GM12878 (cell line): ENCODE measurements at regions not wholly inside any gene's neighbourhood (a gene's known extent, or its start where the extent isn't known, plus 50 kb on each side); places are given as distances from the start of the nearest gene placed in this dataset.

Experiments
- ATAC-seq: fragments of 200-7000 bp; cut with Tn5 transposase; 3 replicates; pipeline ENCODE4 v1.9.1; 2020; ENCODE audit warnings: mild to moderate bottlenecking, moderate library complexity
- BruUV-seq: library from RNA; stranded (reverse); fragments of 400-500 nt; replicated peaks from 2 replicates; lab custom pipeline; 2021; lab: Mats Ljungman, UMichigan
- CTCF ChIA-PET: fragments of 300-600 bp; sonication (Branson Sonifier 250); formaldehyde crosslinking; extraction: SDS; loops from one replicate; lab custom pipeline; 2021; ENCODE audit warnings: inconsistent platforms; lab: Yijun Ruan, JAX
- POLR2A ChIA-PET: fragments of 350-600 bp; formaldehyde crosslinking; extraction: SDS; loops from one replicate; lab custom pipeline; 2021; ENCODE audit warnings: inconsistent platforms; lab: Charles Lee
- RAD21 ChIA-PET: fragments of 300-600 bp; sonication (Branson Sonifier 250); formaldehyde crosslinking; loops from one replicate; lab custom pipeline; 2023; ENCODE audit warnings: antibody characterized with exemption; ENCODE audit not compliant: unreplicated experiment; lab: Charles Lee
- SMC1A ChIA-PET: fragments of 300-600 bp; sonication (Branson Sonifier 250); formaldehyde crosslinking; loops from one replicate; lab custom pipeline; 2023; ENCODE audit not compliant: unreplicated experiment, uncharacterized antibody; lab: Charles Lee
- DNase-seq: peaks from one replicate; pipeline ENCODE4 v3.0.0-alpha.2; 2011; ENCODE audit warnings: low read depth, low spot score
- FAIRE-seq: peaks from 3 replicates; lab custom pipeline; 2011; peaks lifted over from hg19 to GRCh38; lab: Jason Lieb, UNC
- H2AFZ ChIP-seq: 2 replicates; pipeline ENCODE4 v1.6.0; 2011; ENCODE audit warnings: low read depth, low read length, control low read depth; ENCODE audit not compliant: control insufficient read depth
- H3K27ac ChIP-seq: 2 replicates; pipeline ENCODE4 v1.5.1; 2011; ENCODE audit warnings: control low read depth; ENCODE audit not compliant: control insufficient read depth, insufficient read depth
- H3K27me3 ChIP-seq, 2 experiments: replicated peaks in 1 of 2; 2 replicates each; pipeline versions ENCODE4 v1.6.0 to v1.6.1; 2011; ENCODE audit warnings: low read length in 1 of 2; ENCODE audit not compliant: control insufficient read depth in 2 of 2, insufficient read depth in 2 of 2
- H3K36me3 ChIP-seq, 2 experiments: 2 replicates each; pipeline ENCODE4 v1.5.1; 2011; ENCODE audit warnings: low read length in 1 of 2; ENCODE audit not compliant: control insufficient read depth in 2 of 2, insufficient read depth in 2 of 2
- H3K4me1 ChIP-seq: 2 replicates; pipeline ENCODE4 v1.6.1; 2011; ENCODE audit warnings: mild to moderate bottlenecking, low read length, moderate library complexity, mixed read lengths; ENCODE audit not compliant: control insufficient read depth, insufficient read depth
- H3K4me2 ChIP-seq: 2 replicates; pipeline ENCODE4 v1.6.0; 2011; ENCODE audit warnings: control low read depth; ENCODE audit not compliant: control insufficient read depth, insufficient read depth
- H3K4me3 ChIP-seq: fragments of 200-600 bp; sonication (generic); 2 replicates; pipeline ENCODE4 v1.5.1; 2016
- H3K79me2 ChIP-seq: 2 replicates; pipeline ENCODE4 v1.6.0; 2011; ENCODE audit warnings: low read length; ENCODE audit not compliant: control insufficient read depth, insufficient read depth
- H3K9ac ChIP-seq: 2 replicates; pipeline ENCODE4 v1.8.0; 2011; ENCODE audit warnings: low read length, control low read depth, mixed read lengths; ENCODE audit not compliant: control insufficient read depth, insufficient read depth
- H3K9me3 ChIP-seq: replicated peaks from 3 replicates; pipeline ENCODE4 v1.5.1; 2011; ENCODE audit warnings: mild to moderate bottlenecking, low read length; ENCODE audit not compliant: control insufficient read depth, insufficient read depth
- H4K20me1 ChIP-seq: 2 replicates; pipeline ENCODE4 v1.6.0; 2011; ENCODE audit not compliant: control insufficient read depth, insufficient read depth
- BRCA1 ChIP-seq: IDR thresholded peaks from 2 replicates; pipeline ENCODE4 v1.6.1; 2011; ENCODE audit warnings: low read depth, low read length, improper control_type of control experiment
- CREM ChIP-seq: IDR thresholded peaks from 2 replicates; pipeline ENCODE4 v1.6.1; 2014; ENCODE audit warnings: antibody characterized with exemption, low read depth
- E2F8 ChIP-seq: fragments of 450-650 bp; IDR thresholded peaks from 2 replicates; pipeline ENCODE4 v1.6.1; 2018; ENCODE audit warnings: mild to moderate bottlenecking, low read depth, moderate library complexity; ENCODE audit not compliant: partially characterized antibody
- EED ChIP-seq: sonication (generic); IDR thresholded peaks from 2 replicates; pipeline ENCODE4 v1.6.1; 2016; ENCODE audit warnings: antibody characterized with exemption, low read depth
- HCFC1 ChIP-seq: fragments of 150-350 bp; IDR thresholded peaks from 2 replicates; pipeline ENCODE4 v1.6.1; 2014; ENCODE audit warnings: low read length
- HDGF ChIP-seq: fragments of 450-650 bp; IDR thresholded peaks from 2 replicates; pipeline ENCODE4 v1.6.1; 2016; ENCODE audit warnings: antibody characterized with exemption
- IKZF2 ChIP-seq, 2 experiments: fragments of 450-650 bp; IDR thresholded peaks; 2 replicates each; pipeline ENCODE4 v1.6.1; 2017; ENCODE audit warnings: mild to moderate bottlenecking in 2 of 2, moderate library complexity in 2 of 2
- IRF4 ChIP-seq: IDR thresholded peaks from 2 replicates; pipeline ENCODE4 v1.6.1; 2011; ENCODE audit warnings: low read depth, low read length
- MTA2 ChIP-seq: fragments of 450-650 bp; IDR thresholded peaks from 2 replicates; pipeline ENCODE4 v1.6.1; 2016; ENCODE audit warnings: low read depth, mild to moderate bottlenecking, moderate library complexity
- MYB ChIP-seq: fragments of 150-350 bp; IDR thresholded peaks from 2 replicates; pipeline ENCODE4 v1.6.1; 2014; ENCODE audit warnings: mild to moderate bottlenecking, low read depth, low read length, borderline replicate concordance
- NFYA ChIP-seq: IDR thresholded peaks from 2 replicates; pipeline ENCODE4 v1.6.1; 2011; ENCODE audit warnings: low read depth, mild to moderate bottlenecking, low read length, improper control_type of control experiment, borderline replicate concordance
- NR2F1 ChIP-seq: fragments of 450-650 bp; conservative IDR thresholded peaks from 2 replicates; pipeline ENCODE4 v1.6.1; 2017; ENCODE audit warnings: mild to moderate bottlenecking
- RCOR1 ChIP-seq: conservative IDR thresholded peaks from 2 replicates; pipeline ENCODE4 v1.6.1; 2012; ENCODE audit warnings: low read depth, low read length, improper control_type of control experiment
- ZNF687 ChIP-seq: fragments of 450-650 bp; IDR thresholded peaks from 2 replicates; pipeline ENCODE4 v1.6.1; 2017; ENCODE audit warnings: mild to moderate bottlenecking, moderate library complexity
- WGBS: methylation state at CpG from one replicate; pipeline ENCODE4 v1.1.6; 2016; ENCODE audit warnings: low lambda C conversion rate; ENCODE audit not compliant: insufficient replicate concordance, insufficient coverage; ENCODE audit errors: missing lambda C conversion rate; 5-methylcytosine and 5-hydroxymethylcytosine counted together
- in situ Hi-C: fragments of 300-500 bp; cut with MboI; formaldehyde crosslinking; loops from 9 replicates; pipeline ENCODE4 v1.14.3; 2018; ENCODE audit warnings: mixed read lengths
- intact Hi-C: fragments of 100-400 bp; cut with micrococcal nuclease; formaldehyde crosslinking; loops from one replicate; pipeline ENCODE4 v1.14.2; 2022; ENCODE audit not compliant: unreplicated experiment

- Histone ChIP-seq H3K9me3 (no peaks in the 10 kb centered on the region; the same call in 2 of the 3 replicates), H3K27ac (peak overlapping the region; percentile 29), H3K4me3 (peak overlapping the region; percentile 10; the same call in 1 of the 2 replicates), H3K79me2 (no peaks in the 10 kb centered on the region), H4K20me1 (no peaks in the 10 kb centered on the region), H2AFZ (peak overlapping the region; percentile 33), H3K4me2 (peak overlapping the region; percentile 83), H3K9ac (peak overlapping the region; percentile 44; the same call in 1 of the 2 replicates), H3K4me1 (peaks cover 15% of the 10 kb centered on the region), H3K27me3 (no peaks in the 10 kb centered on the region), H3K36me3 (no peaks in the 10 kb centered on the region)
- ChIA-PET RAD21 (interaction anchor here (0.9 to 3.1 kb wide), 12 partner anchors 7 to 132 kb away, joined by 3 to 42 read pairs (median 4); partner anchors contain the start of gene ID2), CTCF (interaction anchor here (0.6 to 2.4 kb wide), 9 partner anchors 12 to 1636 kb away, joined by 3 to 18 read pairs (median 5); no protein-coding TSS in a partner anchor), SMC1A (interaction anchor here (0.6 to 6.8 kb wide), 15 partner anchors 9 to 135 kb away, joined by 3 to 67 read pairs (median 4); partner anchors contain the start of gene ID2), POLR2A (interaction anchor here (0.7 to 5.0 kb wide), 4 partner anchors 11 to 52 kb away, joined by 3 to 58 read pairs (median 4); no protein-coding TSS in a partner anchor)
- WGBS, result 18% methylated on average over 17 of the region's 17 CpGs
- ATAC-seq, result peak; percentile 78
- BruUV-seq, result no TSS peak
- intact Hi-C loops, result no loop called here
- peak; percentile 89 for FAIRE-seq
- in situ Hi-C loops, result no loop called here
- no peak for DNase-seq
- TF ChIP-seq IKZF2 (IDR thresholded peaks at IDR 0.05) (peak; percentile 48 to 73; a peak in 2 of 4 replicates), ZNF687 (peak; percentile 47; the same call in 1 of the 2 replicates), CREM (0 out of 2 replicates have a peak, but pooled peaks have one; percentile 18), NFYA (no peak), EED (peak; percentile 61), MTA2 (peak; percentile 21; the same call in 1 of the 2 replicates), HDGF (no peak), NR2F1 (0 out of 2 replicates have a peak, but pooled peaks have one; percentile 14), BRCA1 (no peak), IRF4 (no peak), E2F8 (no peak), MYB (no peak), HCFC1 (no peak), RCOR1 (no peak)
Observed at GRCh38 chr2:8552293-8552801, 129.5 kb upstream of the ID2 start.
